ENCODE measurements at regions not wholly inside any gene's neighbourhood (a gene's known extent, or its start where the extent isn't known, plus 50 kb on each side); places are given as distances from the start of the nearest gene placed in this dataset.

GRCh38 chr2:159855557-159856061, 57.6 kb upstream of the CD302 start:
- no peaks in the 10 kb centered on the region for H3K27me3 ChIP-seq (ENCODE audit: control insufficient read depth in 1 of 2, insufficient read depth in 2 of 2, low read length in 2 of 2)
- H3K27ac ChIP-seq (ENCODE audit: extremely low read length, insufficient read depth, low read length), result no peak overlapping the region
- BruUV-seq (replicated peaks), result no TSS peak
- TF ChIP-seq EHMT2 (IDR thresholded peaks at IDR 0.05; ENCODE audit: borderline replicate concordance, low read depth, low read length), result no peak
- no peak for TF ChIP-seq SOX5 (CRISPR knock-in tag; IDR thresholded peaks at IDR 0.05; ENCODE audit: borderline replicate concordance)
- TF ChIP-seq ZNF451 (CRISPR knock-in tag; IDR thresholded peaks at IDR 0.05), result no peak
- TF ChIP-seq MED8 (CRISPR knock-in tag; IDR thresholded peaks at IDR 0.05; ENCODE audit: insufficient replicate concordance), result no peak
- TF ChIP-seq HNF4A (CRISPR knock-in tag; IDR thresholded peaks at IDR 0.05), result no peak
- no peak for TF ChIP-seq FOXJ3 (CRISPR knock-in tag; IDR thresholded peaks at IDR 0.05; ENCODE audit: borderline replicate concordance)
- no peak for TF ChIP-seq ZNF136 (CRISPR knock-in tag; IDR thresholded peaks at IDR 0.05; ENCODE audit: low read depth)
- TF ChIP-seq, protein P1, sequence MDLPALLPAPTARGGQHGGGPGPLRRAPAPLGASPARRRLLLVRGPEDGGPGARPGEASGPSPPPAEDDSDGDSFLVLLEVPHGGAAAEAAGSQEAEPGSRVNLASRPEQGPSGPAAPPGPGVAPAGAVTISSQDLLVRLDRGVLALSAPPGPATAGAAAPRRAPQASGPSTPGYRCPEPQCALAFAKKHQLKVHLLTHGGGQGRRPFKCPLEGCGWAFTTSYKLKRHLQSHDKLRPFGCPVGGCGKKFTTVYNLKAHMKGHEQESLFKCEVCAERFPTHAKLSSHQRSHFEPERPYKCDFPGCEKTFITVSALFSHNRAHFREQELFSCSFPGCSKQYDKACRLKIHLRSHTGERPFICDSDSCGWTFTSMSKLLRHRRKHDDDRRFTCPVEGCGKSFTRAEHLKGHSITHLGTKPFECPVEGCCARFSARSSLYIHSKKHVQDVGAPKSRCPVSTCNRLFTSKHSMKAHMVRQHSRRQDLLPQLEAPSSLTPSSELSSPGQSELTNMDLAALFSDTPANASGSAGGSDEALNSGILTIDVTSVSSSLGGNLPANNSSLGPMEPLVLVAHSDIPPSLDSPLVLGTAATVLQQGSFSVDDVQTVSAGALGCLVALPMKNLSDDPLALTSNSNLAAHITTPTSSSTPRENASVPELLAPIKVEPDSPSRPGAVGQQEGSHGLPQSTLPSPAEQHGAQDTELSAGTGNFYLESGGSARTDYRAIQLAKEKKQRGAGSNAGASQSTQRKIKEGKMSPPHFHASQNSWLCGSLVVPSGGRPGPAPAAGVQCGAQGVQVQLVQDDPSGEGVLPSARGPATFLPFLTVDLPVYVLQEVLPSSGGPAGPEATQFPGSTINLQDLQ (CRISPR knock-in tag; IDR thresholded peaks at IDR 0.05), result no peak
- TF ChIP-seq ZKSCAN5 (CRISPR knock-in tag; IDR thresholded peaks at IDR 0.05), result no peak
- TF ChIP-seq EZH2 (conservative IDR thresholded peaks at IDR 0.05; ENCODE audit: low read depth, low read length), result no peak
- TF ChIP-seq ZBTB33 (CRISPR knock-in tag; IDR thresholded peaks at IDR 0.05), result no peak
- no peak for TF ChIP-seq THYN1 (CRISPR knock-in tag; IDR thresholded peaks at IDR 0.05; ENCODE audit: borderline replicate concordance, low read depth)
- no peaks in the 10 kb centered on the region for H3K36me3 ChIP-seq (replicated peaks in 1 of 2; ENCODE audit: control insufficient read depth in 1 of 2, insufficient read depth in 2 of 2, low read length in 2 of 2)
- H3K9me3 ChIP-seq (ENCODE audit: low read length), result no peaks in the 10 kb centered on the region
- POLR2A ChIA-PET, result no interaction called here
- no peaks in the 10 kb centered on the region for H4K20me1 ChIP-seq (ENCODE audit: insufficient read depth, low read length)
- CTCF ChIA-PET (ENCODE audit: low intra/inter-chr PET ratio, low total read pairs), result no interaction called here
- FAIRE-seq, result no peak
- intact Hi-C loops (cut with micrococcal nuclease; ENCODE audit: unreplicated experiment), result no loop called here
- in situ Hi-C loops (cut with HindIII; ENCODE audit: extremely low pct_ligation_motif_present, low pct_unique_long_range_greater_than_20kb), result no loop called here
- H3K79me2 ChIP-seq (ENCODE audit: insufficient read depth, low read length), result no peaks in the 10 kb centered on the region
- H2AFZ ChIP-seq (ENCODE audit: low read length), result no peak overlapping the region
- no peak for ATAC-seq
- WGBS (ENCODE audit: low lambda C conversion rate), result 43% methylated on average over 5 of the region's 5 CpGs
- no peak overlapping the region for H3K4me3 ChIP-seq (replicated peaks in 1 of 3; ENCODE audit: insufficient read depth in 1 of 3, low read depth in 2 of 3, low read length in 3 of 3)
- DNase-seq (ENCODE audit: low spot score), result no peak
- H3K9ac ChIP-seq (ENCODE audit: insufficient read depth, low read depth, low read length), result no peak overlapping the region
- H3K4me1 ChIP-seq (ENCODE audit: insufficient read depth, low read length), result no peaks in the 10 kb centered on the region
- H3K4me2 ChIP-seq (ENCODE audit: low read depth, low read length), result no peak overlapping the region

Measured in HepG2 (cell line).